ENCODE measurements at regions not wholly inside any gene's neighbourhood (a gene's known extent, or its start where the extent isn't known, plus 50 kb on each side); places are given as distances from the start of the nearest gene placed in this dataset.
"Not testable (repeated sequence)": the region's sequence is repeated elsewhere in the genome, so short reads cannot be mapped to it uniquely, and the experiment has no call there.

DNA sequence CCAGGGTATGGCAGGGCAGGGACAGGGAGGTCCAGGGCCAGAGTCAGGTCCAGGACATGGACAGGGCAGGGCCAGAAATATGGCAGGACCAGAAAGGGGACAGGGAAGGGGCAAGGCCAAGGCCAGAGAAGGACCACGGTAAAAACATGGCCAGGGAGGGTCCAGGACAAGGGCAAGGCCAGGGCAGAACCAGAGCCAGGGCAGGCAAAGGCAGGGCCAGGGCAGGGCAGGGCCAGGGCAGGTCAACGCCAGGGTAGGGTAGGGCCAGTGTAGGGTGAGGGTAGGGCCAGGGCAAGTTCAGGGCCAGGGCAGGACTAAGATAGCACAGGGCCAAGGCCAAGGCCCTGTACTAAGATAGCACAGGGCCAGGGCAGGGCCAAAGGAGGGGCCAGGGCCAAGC is 408.3 kb downstream of the ZNF33B start:
- WGBS (ENCODE audit: insufficient coverage, low coverage, missing lambda C conversion rate) = 0% methylated on average over 2 of the region's 2 CpGs
- ATAC-seq; H3K79me2 ChIP-seq (ENCODE audit: control insufficient read depth, insufficient read depth, low read length); H3K9ac ChIP-seq (ENCODE audit: insufficient read depth in 1 of 2, low read depth in 2 of 2, low read length in 2 of 2); H2AFZ ChIP-seq (ENCODE audit: low read depth, low read length); H4K20me1 ChIP-seq (replicated peaks; ENCODE audit: control insufficient read depth, insufficient read depth, low read length); H3K9me1 ChIP-seq (ENCODE audit: control insufficient read depth, insufficient read depth, low read length); H3K36me3 ChIP-seq (ENCODE audit: control insufficient read depth, insufficient read depth, low read length); H3K4me1 ChIP-seq (replicated peaks in 1 of 2; ENCODE audit: control insufficient read depth in 2 of 2, insufficient read depth in 2 of 2, low read length in 2 of 2); intact Hi-C loops (cut with micrococcal nuclease); H3K9me3 ChIP-seq (replicated peaks; ENCODE audit: control insufficient read depth, insufficient read depth, low read depth, low read length); H3K27ac ChIP-seq (ENCODE audit: extremely low read depth, low read depth, low read length); CTCF ChIA-PET (ENCODE audit: low intra/inter-chr PET ratio); H3K4me3 ChIP-seq; H3K4me2 ChIP-seq (ENCODE audit: insufficient read depth, low read length); BruUV-seq (replicated peaks); in situ Hi-C loops (cut with MboI); FAIRE-seq; POLR2A ChIA-PET; H3K27me3 ChIP-seq (ENCODE audit: control insufficient read depth in 2 of 2, insufficient read depth in 2 of 2, low read length in 2 of 2); DNase-seq (ENCODE audit: extremely low read depth in 1 of 4, low spot score in 3 of 4): not testable (repeated sequence)

DNA sequence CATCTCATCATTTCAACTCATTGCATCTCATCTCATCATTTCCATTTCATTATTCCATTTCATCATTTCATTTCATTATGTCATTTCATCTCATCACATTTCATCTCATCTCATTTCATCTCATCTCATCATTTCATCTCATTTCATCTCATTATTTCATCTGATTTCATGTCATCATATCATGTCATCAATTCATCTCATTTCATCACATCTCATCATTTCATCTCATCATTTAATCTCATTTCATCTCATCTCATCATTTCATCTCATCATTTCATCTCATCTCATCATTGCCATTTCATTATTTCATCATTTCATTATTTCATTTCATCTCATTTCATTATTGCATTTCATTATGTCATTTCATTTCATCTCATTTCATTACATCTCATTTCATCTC is 410.5 kb downstream of the ZNF33B start:
- H3K9me3 ChIP-seq (replicated peaks; ENCODE audit: control insufficient read depth, insufficient read depth, low read depth, low read length); H3K36me3 ChIP-seq (ENCODE audit: control insufficient read depth, insufficient read depth, low read length); POLR2A ChIA-PET; H4K20me1 ChIP-seq (replicated peaks; ENCODE audit: control insufficient read depth, insufficient read depth, low read length); FAIRE-seq; H3K9me1 ChIP-seq (ENCODE audit: control insufficient read depth, insufficient read depth, low read length); intact Hi-C loops (cut with micrococcal nuclease); H3K79me2 ChIP-seq (ENCODE audit: control insufficient read depth, insufficient read depth, low read length); in situ Hi-C loops (cut with MboI); ATAC-seq; DNase-seq (ENCODE audit: extremely low read depth in 1 of 4, low spot score in 3 of 4); H3K9ac ChIP-seq (ENCODE audit: insufficient read depth in 1 of 2, low read depth in 2 of 2, low read length in 2 of 2); H3K27ac ChIP-seq (ENCODE audit: extremely low read depth, low read depth, low read length); H2AFZ ChIP-seq (ENCODE audit: low read depth, low read length); H3K4me3 ChIP-seq; H3K4me2 ChIP-seq (ENCODE audit: insufficient read depth, low read length); H3K4me1 ChIP-seq (replicated peaks in 1 of 2; ENCODE audit: control insufficient read depth in 2 of 2, insufficient read depth in 2 of 2, low read length in 2 of 2); BruUV-seq (replicated peaks); CTCF ChIA-PET (ENCODE audit: low intra/inter-chr PET ratio); H3K27me3 ChIP-seq (ENCODE audit: control insufficient read depth in 2 of 2, insufficient read depth in 2 of 2, low read length in 2 of 2); TF ChIP-seq CEBPG (CRISPR knock-in tag; IDR thresholded peaks at IDR 0.05): not testable (repeated sequence)
- TF ChIP-seq CEBPG (tag; conservative IDR thresholded peaks at IDR 0.05 in 1 of 2, IDR thresholded peaks at IDR 0.05 in 1 of 2) (peak in 1 of 2 experiments; percentile 45; a peak in 3 of 4 replicates), CEBPB (tag; IDR thresholded peaks at IDR 0.05) (peak; percentile 74)

Measured in K562 (cell line).